ENCODE measurements at regions not wholly inside any gene's neighbourhood (a gene's known extent, or its start where the extent isn't known, plus 50 kb on each side); places are given as distances from the start of the nearest gene placed in this dataset.

- Histone ChIP-seq H3K4me3 (no peak overlapping the region), H3K27ac (no peak overlapping the region)
- no peak for DNase-seq (ENCODE audit: low spot score)
- no peak for TF ChIP-seq CTCF (IDR thresholded peaks at IDR 0.05)
These were observed 348.7 kb upstream of the RUNX1 start for GRCh38 chr21:35397781-35398180.

GRCh38 chr21:35396655-35397054 is 347.6 kb upstream of the RUNX1 start:
- DNase-seq (ENCODE audit: low spot score) = no peak
- H3K27ac ChIP-seq = no peak overlapping the region
- no peak overlapping the region for H3K4me3 ChIP-seq
- TF ChIP-seq CTCF (IDR thresholded peaks at IDR 0.05) = no peak

- TF ChIP-seq CTCF (IDR thresholded peaks at IDR 0.05) = no peak
- Histone ChIP-seq H3K27ac (no peak overlapping the region), H3K4me3 (no peak overlapping the region)
- no peak for DNase-seq (ENCODE audit: low spot score)
These were observed 346.6 kb upstream of the RUNX1 start for GRCh38 chr21:35395728-35396127.

GRCh38 chr21:35394634-35395369 is 345.7 kb upstream of the RUNX1 start:
- no peak for TF ChIP-seq CTCF (IDR thresholded peaks at IDR 0.05)
- DNase-seq (ENCODE audit: low spot score) = no peak
- Histone ChIP-seq H3K4me3 (no peak overlapping the region), H3K27ac (no peak overlapping the region)

- DNase-seq (ENCODE audit: low spot score) = no peak
- Histone ChIP-seq H3K4me3 (no peak overlapping the region), H3K27ac (no peak overlapping the region)
- TF ChIP-seq CTCF (IDR thresholded peaks at IDR 0.05) = no peak
These were observed 344.9 kb upstream of the RUNX1 start for GRCh38 chr21:35394049-35394448.

- no peak overlapping the region for H3K27ac ChIP-seq
- no peak for TF ChIP-seq CTCF (IDR thresholded peaks at IDR 0.05)
- DNase-seq (ENCODE audit: low spot score) = no peak
- H3K4me3 ChIP-seq = no peak overlapping the region
These were observed 341.1 kb upstream of the RUNX1 start for GRCh38 chr21:35390013-35390776.
